Chondrocyte (in vitro differentiated cells): ENCODE measurements at regions not wholly inside any gene's neighbourhood (a gene's known extent, or its start where the extent isn't known, plus 50 kb on each side); places are given as distances from the start of the nearest gene placed in this dataset.

Experiments used
- DNase-seq: peaks from one replicate; pipeline ENCODE4 v3.0.0; 2021; ENCODE audit warnings: mixed read lengths, low spot score
- H3K27ac Mint-ChIP-seq: one replicate; pipeline ENCODE4 v1.8.0; 2021; ENCODE audit warnings: mild to moderate bottlenecking, moderate library complexity, mixed read lengths; ENCODE audit not compliant: unreplicated experiment
- H3K27me3 Mint-ChIP-seq: 2 replicates; pipeline ENCODE4 v1.8.0; 2021; ENCODE audit warnings: low read depth, mixed read lengths
- H3K36me3 Mint-ChIP-seq: 2 replicates; pipeline ENCODE4 v1.8.0; 2021; ENCODE audit warnings: low read depth, mixed read lengths
- H3K4me1 Mint-ChIP-seq: 2 replicates; pipeline ENCODE4 v1.8.0; 2021; ENCODE audit warnings: low read depth, mild to moderate bottlenecking, mixed read lengths
- H3K4me3 Mint-ChIP-seq: one replicate; pipeline ENCODE4 v1.8.0; 2021; ENCODE audit warnings: mild to moderate bottlenecking, moderate library complexity, mixed read lengths; ENCODE audit not compliant: unreplicated experiment
- H3K9me3 Mint-ChIP-seq: 2 replicates; pipeline ENCODE4 v1.8.0; 2021; ENCODE audit warnings: low read depth, mixed read lengths
- TF ChIP-seq, protein P1 (sequence below): fragments of 200-600 bp; sonication (generic); IDR thresholded peaks from 2 replicates; pipeline ENCODE4 v1.5.0; 2021; ENCODE audit warnings: antibody characterized with exemption, mild to moderate bottlenecking, moderate library complexity

DNA sequence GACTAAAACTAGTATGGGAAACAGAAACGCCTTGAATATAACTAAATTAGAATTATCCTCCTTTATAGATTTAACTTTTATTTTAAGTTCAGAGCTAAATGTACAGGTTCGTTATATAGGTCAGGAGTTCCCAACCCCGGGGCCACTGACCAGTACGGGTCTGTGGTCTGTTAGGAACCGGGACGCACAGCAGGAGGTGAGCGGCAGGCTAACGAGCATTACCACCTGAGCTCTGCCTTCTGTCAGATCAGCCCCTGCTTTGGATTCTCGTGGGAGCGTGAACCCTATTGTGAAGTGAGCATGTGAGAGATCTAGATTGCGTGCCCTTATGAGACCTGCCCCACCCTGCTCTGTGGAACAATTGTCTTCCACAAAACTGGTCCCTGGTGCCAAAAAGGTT, 51.0 kb downstream of the FAT4 start:
- Mint-ChIP-seq H3K4me1 (peaks cover 36% of the 10 kb centered on the region), H3K9me3 (peaks cover 3% of the 10 kb centered on the region), H3K36me3 (peaks cover 2% of the 10 kb centered on the region), H3K4me3 (no peak overlapping the region), H3K27ac (no peak overlapping the region), H3K27me3 (no peaks in the 10 kb centered on the region)
- TF ChIP-seq, protein P1, sequence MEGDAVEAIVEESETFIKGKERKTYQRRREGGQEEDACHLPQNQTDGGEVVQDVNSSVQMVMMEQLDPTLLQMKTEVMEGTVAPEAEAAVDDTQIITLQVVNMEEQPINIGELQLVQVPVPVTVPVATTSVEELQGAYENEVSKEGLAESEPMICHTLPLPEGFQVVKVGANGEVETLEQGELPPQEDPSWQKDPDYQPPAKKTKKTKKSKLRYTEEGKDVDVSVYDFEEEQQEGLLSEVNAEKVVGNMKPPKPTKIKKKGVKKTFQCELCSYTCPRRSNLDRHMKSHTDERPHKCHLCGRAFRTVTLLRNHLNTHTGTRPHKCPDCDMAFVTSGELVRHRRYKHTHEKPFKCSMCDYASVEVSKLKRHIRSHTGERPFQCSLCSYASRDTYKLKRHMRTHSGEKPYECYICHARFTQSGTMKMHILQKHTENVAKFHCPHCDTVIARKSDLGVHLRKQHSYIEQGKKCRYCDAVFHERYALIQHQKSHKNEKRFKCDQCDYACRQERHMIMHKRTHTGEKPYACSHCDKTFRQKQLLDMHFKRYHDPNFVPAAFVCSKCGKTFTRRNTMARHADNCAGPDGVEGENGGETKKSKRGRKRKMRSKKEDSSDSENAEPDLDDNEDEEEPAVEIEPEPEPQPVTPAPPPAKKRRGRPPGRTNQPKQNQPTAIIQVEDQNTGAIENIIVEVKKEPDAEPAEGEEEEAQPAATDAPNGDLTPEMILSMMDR = no peak
- DNase-seq = no peak

DNA sequence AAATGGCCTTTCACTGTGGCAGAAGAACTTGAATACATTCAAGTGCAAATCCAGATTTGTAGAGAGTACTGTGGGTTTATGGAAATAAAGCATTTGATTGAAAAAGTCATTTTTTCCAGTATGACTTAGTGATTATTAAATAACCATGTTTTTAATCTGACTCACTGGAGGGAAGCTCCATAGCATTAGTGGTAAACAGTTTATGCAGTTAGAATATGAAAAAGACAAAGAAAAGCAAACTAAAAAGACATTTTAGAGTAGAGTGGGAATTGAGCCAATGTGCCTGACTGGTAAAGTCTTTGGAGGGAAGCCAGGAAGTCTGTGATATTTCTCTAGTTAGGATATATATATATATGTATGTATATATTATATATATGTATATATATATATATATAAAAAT, 53.4 kb downstream of the FAT4 start:
- Mint-ChIP-seq H3K27ac (peak overlapping the region; percentile 86), H3K9me3 (peaks cover 3% of the 10 kb centered on the region), H3K36me3 (no peaks in the 10 kb centered on the region), H3K4me1 (peaks cover 36% of the 10 kb centered on the region), H3K4me3 (peak overlapping the region; percentile 57), H3K27me3 (no peaks in the 10 kb centered on the region)
- TF ChIP-seq, protein P1 = no peak
- DNase-seq = no peak

DNA sequence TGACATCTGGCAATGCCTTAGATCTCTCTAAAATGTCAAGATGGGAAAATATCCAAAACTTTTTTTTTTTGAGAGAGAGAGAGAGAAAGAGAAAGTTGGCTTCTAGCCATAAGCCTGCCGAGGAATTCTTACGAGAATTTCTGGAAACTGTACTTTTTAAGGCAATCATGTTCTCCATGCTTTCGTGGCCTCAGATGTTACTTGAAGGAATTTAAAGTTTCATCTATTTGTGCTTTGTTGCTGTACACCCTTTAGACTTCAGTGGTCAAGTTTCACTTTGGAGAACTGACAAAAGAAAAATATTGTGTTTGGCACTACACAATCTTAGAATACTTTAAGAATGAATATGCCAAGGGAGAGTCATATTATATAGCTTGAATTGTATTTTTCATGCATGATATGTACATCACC, 53.9 kb downstream of the FAT4 start:
- Mint-ChIP-seq H3K9me3 (peaks cover 3% of the 10 kb centered on the region), H3K4me3 (peak overlapping the region; percentile 52), H3K4me1 (peaks cover 36% of the 10 kb centered on the region), H3K36me3 (no peaks in the 10 kb centered on the region), H3K27ac (peak overlapping the region; percentile 82), H3K27me3 (no peaks in the 10 kb centered on the region)
- no peak for DNase-seq
- TF ChIP-seq, protein P1 = no peak

- Mint-ChIP-seq H3K27ac (peak overlapping the region; percentile 82), H3K36me3 (no peaks in the 10 kb centered on the region), H3K4me1 (peaks cover 36% of the 10 kb centered on the region), H3K9me3 (peaks cover 3% of the 10 kb centered on the region), H3K27me3 (no peaks in the 10 kb centered on the region), H3K4me3 (peak overlapping the region; percentile 1)
- TF ChIP-seq, protein P1 = no peak
- no peak for DNase-seq
These were observed 54.3 kb downstream of the FAT4 start for GRCh38 chr4:125369098-125369497.

GRCh38 chr4:125370478-125370877, 55.7 kb downstream of the FAT4 start:
- Mint-ChIP-seq H3K4me3 (no peak overlapping the region), H3K27ac (no peak overlapping the region), H3K9me3 (peaks cover 3% of the 10 kb centered on the region), H3K27me3 (no peaks in the 10 kb centered on the region), H3K4me1 (peaks cover 36% of the 10 kb centered on the region), H3K36me3 (no peaks in the 10 kb centered on the region)
- TF ChIP-seq, protein P1 = no peak
- DNase-seq = no peak
